CD8-positive, alpha-beta memory T cell (primary cell): ENCODE measurements at regions not wholly inside any gene's neighbourhood (a gene's known extent, or its start where the extent isn't known, plus 50 kb on each side); places are given as distances from the start of the nearest gene placed in this dataset.

Experiments used
- CTCF ChIA-PET: fragments of 350-600 bp; sonication (Branson Sonifier 250); formaldehyde crosslinking; loops from one replicate; lab custom pipeline; 2021; ENCODE audit warnings: antibody characterized with exemption; lab: Charles Lee
- POLR2A ChIA-PET: fragments of 350-600 bp; sonication (Branson Sonifier 250); formaldehyde crosslinking; loops from one replicate; lab custom pipeline; 2021; ENCODE audit warnings: antibody characterized with exemption; lab: Charles Lee
- DNase-seq, 5 donors: peaks; one replicate each; pipeline versions ENCODE4 v3.0.0 to v3.0.0-alpha.2; 2020 to 2022; ENCODE audit warnings: mixed read lengths in 1 of 5
- H3K27ac ChIP-seq: one replicate; pipeline ENCODE4 v1.7.0; 2013; ENCODE audit warnings: low read depth, mild to moderate bottlenecking, low read length, moderate library complexity
- H3K27me3 ChIP-seq: 2 replicates; pipeline ENCODE4 v1.7.0; 2013; ENCODE audit warnings: low read length, mild to moderate bottlenecking; ENCODE audit not compliant: insufficient read depth, poor library complexity, severe bottlenecking
- H3K36me3 ChIP-seq: 2 replicates; pipeline ENCODE4 v1.7.0; 2013; ENCODE audit warnings: mild to moderate bottlenecking, low read length, moderate library complexity; ENCODE audit not compliant: insufficient read depth
- H3K4me1 ChIP-seq: 2 replicates; pipeline ENCODE4 v1.7.0; 2013; ENCODE audit warnings: mild to moderate bottlenecking, low read length, moderate library complexity; ENCODE audit not compliant: insufficient read depth
- H3K4me3 ChIP-seq: 2 replicates; pipeline ENCODE4 v1.7.0; 2013; ENCODE audit warnings: mild to moderate bottlenecking, low read length
- H3K9me3 ChIP-seq: 2 replicates; pipeline ENCODE4 v1.7.0; 2013; ENCODE audit warnings: mild to moderate bottlenecking, low read length
- H3K27ac Mint-ChIP-seq, 8 donors: one replicate each; pipeline ENCODE4 v1.8.0; 2020 to 2021; ENCODE audit warnings: mixed read lengths in 8 of 8, mild to moderate bottlenecking in 6 of 8, inconsistent platforms in 3 of 8, moderate library complexity in 3 of 8
- H3K27me3 Mint-ChIP-seq, 2 donors: one replicate each; pipeline ENCODE4 v1.8.0; 2020 to 2021; ENCODE audit warnings: mixed read lengths in 2 of 2, mild to moderate bottlenecking in 1 of 2, moderate library complexity in 1 of 2
- H3K36me3 Mint-ChIP-seq, 3 donors: one replicate each; pipeline ENCODE4 v1.8.0; 2020 to 2021; ENCODE audit warnings: mixed read lengths in 3 of 3, inconsistent platforms in 1 of 3, mild to moderate bottlenecking in 1 of 3
- H3K4me1 Mint-ChIP-seq, 3 donors: one replicate each; pipeline ENCODE4 v1.8.0; 2020 to 2021; ENCODE audit warnings: mixed read lengths in 3 of 3, inconsistent platforms in 1 of 3, mild to moderate bottlenecking in 1 of 3
- H3K4me3 Mint-ChIP-seq, 7 donors: one replicate each; pipeline ENCODE4 v1.8.0; 2020 to 2021; ENCODE audit warnings: mixed read lengths in 7 of 7, mild to moderate bottlenecking in 6 of 7, moderate library complexity in 4 of 7, inconsistent platforms in 2 of 7
- H3K9me3 Mint-ChIP-seq, 5 donors: one replicate each; pipeline ENCODE4 v1.8.0; 2020 to 2022; ENCODE audit warnings: mixed read lengths in 5 of 5, mild to moderate bottlenecking in 3 of 5, moderate library complexity in 2 of 5, inconsistent platforms in 1 of 5

- H3K27me3 Mint-ChIP-seq, result no peaks in the 10 kb centered on the region
- no peaks in the 10 kb centered on the region for H3K36me3 Mint-ChIP-seq
- H3K4me3 ChIP-seq, result no peak overlapping the region
- H3K27ac Mint-ChIP-seq, result no peak overlapping the region
- ChIA-PET POLR2A (no interaction called here), CTCF (no interaction called here)
- no peaks in the 10 kb centered on the region for H3K36me3 ChIP-seq
- no peaks in the 10 kb centered on the region for H3K4me1 ChIP-seq
- DNase-seq, result no peak
- H3K9me3 ChIP-seq, result no peaks in the 10 kb centered on the region
- peaks cover 0 to 3% (median 0%) of the 10 kb centered on the region in 5 donors for H3K9me3 Mint-ChIP-seq
- no peaks in the 10 kb centered on the region for H3K4me1 Mint-ChIP-seq
- no peak overlapping the region for H3K4me3 Mint-ChIP-seq
- H3K27me3 ChIP-seq, result no peaks in the 10 kb centered on the region
- no peak overlapping the region for H3K27ac ChIP-seq
These were observed 279.4 kb downstream of the FAT3 start for GRCh38 chr11:92504004-92504403.

- CTCF ChIA-PET, result no interaction called here
- Mint-ChIP-seq H3K36me3 (no peaks in the 10 kb centered on the region), H3K4me1 (no peaks in the 10 kb centered on the region), H3K9me3 (peaks cover 0 to 3% (median 0%) of the 10 kb centered on the region in 5 donors), H3K27ac (no peak overlapping the region), H3K4me3 (no peak overlapping the region), H3K27me3 (no peaks in the 10 kb centered on the region)
- POLR2A ChIA-PET, result no interaction called here
- no peaks in the 10 kb centered on the region for H3K36me3 ChIP-seq
- no peaks in the 10 kb centered on the region for H3K9me3 ChIP-seq
- H3K27ac ChIP-seq, result no peak overlapping the region
- no peak overlapping the region for H3K4me3 ChIP-seq
- no peaks in the 10 kb centered on the region for H3K27me3 ChIP-seq
- no peak for DNase-seq
- no peaks in the 10 kb centered on the region for H3K4me1 ChIP-seq
These were observed 279.9 kb downstream of the FAT3 start for GRCh38 chr11:92504534-92504933.

- H3K27me3 Mint-ChIP-seq, result no peaks in the 10 kb centered on the region
- Histone ChIP-seq H3K4me3 (no peak overlapping the region), H3K27ac (no peak overlapping the region), H3K9me3 (no peaks in the 10 kb centered on the region), H3K4me1 (no peaks in the 10 kb centered on the region), H3K36me3 (no peaks in the 10 kb centered on the region), H3K27me3 (no peaks in the 10 kb centered on the region)
- no peaks in the 10 kb centered on the region for H3K4me1 Mint-ChIP-seq
- no peak overlapping the region for H3K4me3 Mint-ChIP-seq
- H3K9me3 Mint-ChIP-seq, result peaks cover 0 to 7% (median 0%) of the 10 kb centered on the region in 5 donors
- POLR2A ChIA-PET, result no interaction called here
- no peak overlapping the region for H3K27ac Mint-ChIP-seq
- H3K36me3 Mint-ChIP-seq, result no peaks in the 10 kb centered on the region
- CTCF ChIA-PET, result no interaction called here
- no peak for DNase-seq
These were observed 281.1 kb downstream of the FAT3 start for GRCh38 chr11:92505689-92506088.

- POLR2A ChIA-PET, result no interaction called here
- Mint-ChIP-seq H3K9me3 (peaks cover 0 to 7% (median 0%) of the 10 kb centered on the region in 5 donors), H3K27me3 (no peaks in the 10 kb centered on the region), H3K4me1 (no peaks in the 10 kb centered on the region), H3K27ac (no peak overlapping the region), H3K4me3 (no peak overlapping the region), H3K36me3 (no peaks in the 10 kb centered on the region)
- Histone ChIP-seq H3K36me3 (no peaks in the 10 kb centered on the region), H3K27me3 (no peaks in the 10 kb centered on the region), H3K27ac (no peak overlapping the region), H3K4me1 (no peaks in the 10 kb centered on the region), H3K9me3 (no peaks in the 10 kb centered on the region), H3K4me3 (no peak overlapping the region)
- no peak for DNase-seq
- CTCF ChIA-PET, result no interaction called here
These were observed 282.3 kb downstream of the FAT3 start for GRCh38 chr11:92506809-92507336.

GRCh38 chr11:92510591-92510990 is 286.0 kb downstream of the FAT3 start:
- Histone ChIP-seq H3K4me1 (no peaks in the 10 kb centered on the region), H3K27me3 (no peaks in the 10 kb centered on the region), H3K36me3 (no peaks in the 10 kb centered on the region), H3K27ac (no peak overlapping the region), H3K9me3 (no peaks in the 10 kb centered on the region), H3K4me3 (no peak overlapping the region)
- Mint-ChIP-seq H3K36me3 (no peaks in the 10 kb centered on the region), H3K9me3 (peaks cover 0 to 7% (median 0%) of the 10 kb centered on the region in 5 donors), H3K4me3 (no peak overlapping the region), H3K27me3 (no peaks in the 10 kb centered on the region), H3K27ac (no peak overlapping the region), H3K4me1 (no peaks in the 10 kb centered on the region)
- CTCF ChIA-PET, result no interaction called here
- DNase-seq, result no peak
- POLR2A ChIA-PET, result no interaction called here

- H3K36me3 ChIP-seq, result no peaks in the 10 kb centered on the region
- ChIA-PET POLR2A (no interaction called here), CTCF (no interaction called here)
- no peak overlapping the region for H3K4me3 Mint-ChIP-seq
- no peak for DNase-seq
- H3K4me3 ChIP-seq, result no peak overlapping the region
- peaks cover 0 to 12% (median 4%) of the 10 kb centered on the region in 5 donors for H3K9me3 Mint-ChIP-seq
- H3K9me3 ChIP-seq, result no peaks in the 10 kb centered on the region
- no peaks in the 10 kb centered on the region for H3K4me1 ChIP-seq
- H3K27ac Mint-ChIP-seq, result no peak overlapping the region
- no peaks in the 10 kb centered on the region for H3K4me1 Mint-ChIP-seq
- H3K27me3 Mint-ChIP-seq, result no peaks in the 10 kb centered on the region
- no peaks in the 10 kb centered on the region for H3K36me3 Mint-ChIP-seq
- H3K27me3 ChIP-seq, result no peaks in the 10 kb centered on the region
- H3K27ac ChIP-seq, result no peak overlapping the region
These were observed 287.0 kb downstream of the FAT3 start for GRCh38 chr11:92511522-92512203.

- CTCF ChIA-PET, result no interaction called here
- no peaks in the 10 kb centered on the region for H3K4me1 Mint-ChIP-seq
- Histone ChIP-seq H3K36me3 (no peaks in the 10 kb centered on the region), H3K4me1 (no peaks in the 10 kb centered on the region), H3K27me3 (no peaks in the 10 kb centered on the region), H3K4me3 (no peak overlapping the region), H3K27ac (no peak overlapping the region), H3K9me3 (no peaks in the 10 kb centered on the region)
- H3K4me3 Mint-ChIP-seq, result no peak overlapping the region
- no peaks in the 10 kb centered on the region for H3K36me3 Mint-ChIP-seq
- H3K27ac Mint-ChIP-seq, result no peak overlapping the region
- DNase-seq, result no peak
- peaks cover 0 to 13% (median 5%) of the 10 kb centered on the region in 5 donors for H3K9me3 Mint-ChIP-seq
- H3K27me3 Mint-ChIP-seq, result no peaks in the 10 kb centered on the region
- POLR2A ChIA-PET, result no interaction called here
These were observed 287.6 kb downstream of the FAT3 start for GRCh38 chr11:92512204-92512569.

- Mint-ChIP-seq H3K27ac (no peak overlapping the region), H3K27me3 (no peaks in the 10 kb centered on the region), H3K4me3 (no peak overlapping the region), H3K9me3 (peaks cover 0 to 11% (median 2%) of the 10 kb centered on the region in 5 donors), H3K4me1 (no peaks in the 10 kb centered on the region), H3K36me3 (peaks cover 0 to 1% (median 0%) of the 10 kb centered on the region in 3 donors)
- Histone ChIP-seq H3K27ac (no peak overlapping the region), H3K4me3 (no peak overlapping the region), H3K4me1 (no peaks in the 10 kb centered on the region), H3K36me3 (no peaks in the 10 kb centered on the region), H3K27me3 (no peaks in the 10 kb centered on the region), H3K9me3 (no peaks in the 10 kb centered on the region)
- no peak for DNase-seq
- CTCF ChIA-PET, result no interaction called here
- POLR2A ChIA-PET, result no interaction called here
These were observed 299.0 kb downstream of the FAT3 start for GRCh38 chr11:92523611-92524010.
